ENCODE measurements at regions not wholly inside any gene's neighbourhood (a gene's known extent, or its start where the extent isn't known, plus 50 kb on each side); places are given as distances from the start of the nearest gene placed in this dataset.

DNA sequence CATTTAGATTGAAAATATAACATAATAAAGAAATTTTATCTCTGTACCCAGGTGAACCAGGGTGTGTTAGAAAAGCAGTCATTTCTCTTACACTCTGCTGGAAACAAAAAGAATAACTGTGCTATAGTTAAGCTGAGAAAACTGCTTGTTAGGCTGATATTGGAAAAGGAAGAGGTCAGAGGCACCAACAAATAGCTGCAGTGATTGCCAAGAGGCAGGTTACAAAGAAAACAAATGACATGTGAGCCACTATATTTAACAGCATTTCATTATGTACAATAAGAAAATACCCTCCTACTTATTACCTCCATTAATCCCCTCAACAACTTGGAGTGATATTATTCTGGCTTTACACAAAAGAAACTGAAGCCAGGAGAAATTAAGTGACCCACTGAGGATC, 607.9 kb upstream of the TLE4 start:
- CTCF ChIA-PET = no interaction called here
- no peak overlapping the region for H3K27ac ChIP-seq (ENCODE audit: low read depth, low read length)
- TF ChIP-seq, protein P1, sequence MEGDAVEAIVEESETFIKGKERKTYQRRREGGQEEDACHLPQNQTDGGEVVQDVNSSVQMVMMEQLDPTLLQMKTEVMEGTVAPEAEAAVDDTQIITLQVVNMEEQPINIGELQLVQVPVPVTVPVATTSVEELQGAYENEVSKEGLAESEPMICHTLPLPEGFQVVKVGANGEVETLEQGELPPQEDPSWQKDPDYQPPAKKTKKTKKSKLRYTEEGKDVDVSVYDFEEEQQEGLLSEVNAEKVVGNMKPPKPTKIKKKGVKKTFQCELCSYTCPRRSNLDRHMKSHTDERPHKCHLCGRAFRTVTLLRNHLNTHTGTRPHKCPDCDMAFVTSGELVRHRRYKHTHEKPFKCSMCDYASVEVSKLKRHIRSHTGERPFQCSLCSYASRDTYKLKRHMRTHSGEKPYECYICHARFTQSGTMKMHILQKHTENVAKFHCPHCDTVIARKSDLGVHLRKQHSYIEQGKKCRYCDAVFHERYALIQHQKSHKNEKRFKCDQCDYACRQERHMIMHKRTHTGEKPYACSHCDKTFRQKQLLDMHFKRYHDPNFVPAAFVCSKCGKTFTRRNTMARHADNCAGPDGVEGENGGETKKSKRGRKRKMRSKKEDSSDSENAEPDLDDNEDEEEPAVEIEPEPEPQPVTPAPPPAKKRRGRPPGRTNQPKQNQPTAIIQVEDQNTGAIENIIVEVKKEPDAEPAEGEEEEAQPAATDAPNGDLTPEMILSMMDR (IDR thresholded peaks at IDR 0.05; ENCODE audit: low read depth, low read length) = no peak
- POLR2A ChIA-PET = no interaction called here
- DNase-seq (ENCODE audit: low read depth, low spot score) = no peak
- H3K27me3 ChIP-seq (ENCODE audit: control insufficient read depth, insufficient read depth, low read length) = no peaks in the 10 kb centered on the region
- H3K4me3 ChIP-seq (ENCODE audit: low read depth, low read length) = no peak overlapping the region
- H3K9me3 ChIP-seq (ENCODE audit: control insufficient read depth, insufficient read depth, low read length) = peaks cover 1% of the 10 kb centered on the region; the same call in 1 of the 2 replicates

- H3K4me3 ChIP-seq (ENCODE audit: low read depth, low read length) = no peak overlapping the region
- DNase-seq (ENCODE audit: low read depth, low spot score) = no peak
- no peak overlapping the region for H3K27ac ChIP-seq (ENCODE audit: low read depth, low read length)
- POLR2A ChIA-PET = interaction anchor here (0.5 kb wide), 1 partner anchor 303 kb away, joined by 4 read pairs; no protein-coding TSS in a partner anchor
- H3K27me3 ChIP-seq (ENCODE audit: control insufficient read depth, insufficient read depth, low read length) = no peaks in the 10 kb centered on the region
- TF ChIP-seq, protein P1 (IDR thresholded peaks at IDR 0.05; ENCODE audit: low read depth, low read length) = no peak
- H3K9me3 ChIP-seq (ENCODE audit: control insufficient read depth, insufficient read depth, low read length) = no peaks in the 10 kb centered on the region
- CTCF ChIA-PET = no interaction called here
Observed at GRCh38 chr9:78967596-78968217, 604.1 kb upstream of the TLE4 start.

- H3K9me3 ChIP-seq (ENCODE audit: control insufficient read depth, insufficient read depth, low read length) = no peaks in the 10 kb centered on the region
- CTCF ChIA-PET = no interaction called here
- no peak overlapping the region for H3K27ac ChIP-seq (ENCODE audit: low read depth, low read length)
- POLR2A ChIA-PET = interaction anchor here (0.7 kb wide), 1 partner anchor 654 kb away, joined by 3 read pairs; no protein-coding TSS in a partner anchor
- no peak overlapping the region for H3K4me3 ChIP-seq (ENCODE audit: low read depth, low read length)
- no peaks in the 10 kb centered on the region for H3K27me3 ChIP-seq (ENCODE audit: control insufficient read depth, insufficient read depth, low read length)
- TF ChIP-seq, protein P1 (IDR thresholded peaks at IDR 0.05; ENCODE audit: low read depth, low read length) = no peak
- no peak for DNase-seq (ENCODE audit: low read depth, low spot score)
Observed at GRCh38 chr9:78970375-78970774, 601.4 kb upstream of the TLE4 start.

- H3K9me3 ChIP-seq (ENCODE audit: control insufficient read depth, insufficient read depth, low read length) = no peaks in the 10 kb centered on the region
- CTCF ChIA-PET = interaction anchor here (0.7 to 1.0 kb wide), 2 partner anchors 29 to 278 kb away, joined by 3 to 6 read pairs; no protein-coding TSS in a partner anchor
- no peak overlapping the region for H3K27ac ChIP-seq (ENCODE audit: low read depth, low read length)
- H3K4me3 ChIP-seq (ENCODE audit: low read depth, low read length) = no peak overlapping the region
- no peak for DNase-seq (ENCODE audit: low read depth, low spot score)
- no peaks in the 10 kb centered on the region for H3K27me3 ChIP-seq (ENCODE audit: control insufficient read depth, insufficient read depth, low read length)
- POLR2A ChIA-PET = no interaction called here
- TF ChIP-seq, protein P1 (IDR thresholded peaks at IDR 0.05; ENCODE audit: low read depth, low read length) = no peak
Observed at GRCh38 chr9:78971540-78971939, 600.2 kb upstream of the TLE4 start.

DNA sequence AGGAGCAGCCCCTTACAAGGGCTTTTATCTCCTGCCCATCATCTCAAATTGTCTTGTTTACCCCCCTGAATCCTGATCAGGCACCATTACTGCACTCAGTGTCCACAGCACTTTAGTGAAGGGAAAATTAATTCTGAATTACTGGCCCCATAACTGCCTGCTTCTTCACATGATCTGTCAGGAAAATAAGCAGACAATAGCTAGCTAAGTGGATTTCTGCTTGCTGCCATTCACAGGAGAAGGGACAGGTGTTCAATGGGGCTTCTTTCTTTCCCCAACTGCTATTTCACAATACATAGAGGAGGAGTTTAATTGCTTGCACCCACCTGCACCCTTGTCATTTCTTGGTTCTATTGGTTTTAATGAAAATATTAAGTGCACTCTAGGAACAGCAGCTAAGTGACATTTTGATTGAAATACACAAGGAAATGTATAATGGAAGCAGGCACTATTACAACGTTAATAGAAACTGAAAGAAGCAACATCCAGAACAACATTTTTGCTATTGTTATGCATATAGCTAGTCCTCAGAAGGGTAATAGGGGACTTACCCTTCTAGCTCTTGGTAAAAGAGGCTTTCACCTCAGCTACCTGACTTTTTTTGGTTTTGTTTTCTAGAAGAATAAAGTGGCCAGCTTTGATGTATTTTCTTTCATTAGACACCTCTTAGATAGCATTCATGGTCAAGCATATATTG, 599.3 kb upstream of the TLE4 start:
- TF ChIP-seq, protein P1 (IDR thresholded peaks at IDR 0.05; ENCODE audit: low read depth, low read length) = no peak
- ChIA-PET CTCF (interaction anchor here (0.5 to 1.0 kb wide), 3 partner anchors 10 to 28 kb away, joined by 3 read pairs; no protein-coding TSS in a partner anchor), POLR2A (no interaction called here)
- Histone ChIP-seq H3K27ac (ENCODE audit: low read depth, low read length) (no peak overlapping the region), H3K27me3 (ENCODE audit: control insufficient read depth, insufficient read depth, low read length) (no peaks in the 10 kb centered on the region), H3K4me3 (ENCODE audit: low read depth, low read length) (no peak overlapping the region), H3K9me3 (ENCODE audit: control insufficient read depth, insufficient read depth, low read length) (no peaks in the 10 kb centered on the region)
- DNase-seq (ENCODE audit: low read depth, low spot score) = no peak
